HG02885 (cell line): ENCODE measurements at regions not wholly inside any gene's neighbourhood (a gene's known extent, or its start where the extent isn't known, plus 50 kb on each side); places are given as distances from the start of the nearest gene placed in this dataset.

Source experiments
- ATAC-seq: cut with Tn5 transposase; IDR thresholded peaks from one replicate; pipeline ENCODE4 v1.9.1; 2021; ENCODE audit warnings: mild to moderate bottlenecking; ENCODE audit not compliant: unreplicated experiment, poor library complexity

DNA sequence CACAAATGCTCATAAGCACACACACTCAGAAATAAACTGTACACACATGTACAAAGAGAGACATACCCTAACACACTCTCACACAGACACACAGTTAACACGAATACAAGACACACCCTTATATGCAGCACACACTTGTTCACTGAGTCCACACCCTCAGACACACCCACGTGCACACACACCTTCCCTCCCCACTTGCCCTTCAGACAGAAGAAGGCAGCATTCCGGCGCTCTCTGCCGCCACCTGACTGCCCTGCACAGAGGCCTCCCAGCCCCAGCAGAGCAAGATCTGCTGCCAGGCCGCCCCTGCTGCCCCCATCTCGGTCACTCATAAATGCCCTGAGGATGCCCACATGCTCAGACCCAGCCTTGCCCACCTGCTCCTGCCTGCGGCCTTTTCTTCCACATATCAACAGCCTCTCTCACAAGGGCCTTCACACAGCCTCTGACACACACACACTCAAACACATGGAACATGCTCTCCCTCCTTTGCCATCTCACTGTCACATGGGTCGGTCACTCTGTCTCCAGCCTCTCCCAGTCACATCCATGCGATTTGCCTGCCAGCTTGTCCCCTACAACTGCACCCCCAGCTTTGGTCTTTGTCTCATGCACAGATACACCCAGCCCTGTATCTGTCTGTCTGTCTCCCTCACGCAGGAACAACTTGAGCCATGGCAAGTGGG lies 71.1 kb downstream of the EPHB3 start:
- no peak for ATAC-seq
